ENCODE measurements at regions not wholly inside any gene's neighbourhood (a gene's known extent, or its start where the extent isn't known, plus 50 kb on each side); places are given as distances from the start of the nearest gene placed in this dataset.

GRCh38 chr4:129240816-129241215, 144.9 kb downstream of the C4orf33 start:
- TF ChIP-seq CTCF (IDR thresholded peaks at IDR 0.05) (no peak), POLR2AphosphoS5 (IDR thresholded peaks at IDR 0.05) (no peak), POLR2A (IDR thresholded peaks at IDR 0.05; ENCODE audit: low read depth) (no peak), EP300 (IDR thresholded peaks at IDR 0.05) (no peak)
